ENCODE measurements at regions not wholly inside any gene's neighbourhood (a gene's known extent, or its start where the extent isn't known, plus 50 kb on each side); places are given as distances from the start of the nearest gene placed in this dataset.

DNA sequence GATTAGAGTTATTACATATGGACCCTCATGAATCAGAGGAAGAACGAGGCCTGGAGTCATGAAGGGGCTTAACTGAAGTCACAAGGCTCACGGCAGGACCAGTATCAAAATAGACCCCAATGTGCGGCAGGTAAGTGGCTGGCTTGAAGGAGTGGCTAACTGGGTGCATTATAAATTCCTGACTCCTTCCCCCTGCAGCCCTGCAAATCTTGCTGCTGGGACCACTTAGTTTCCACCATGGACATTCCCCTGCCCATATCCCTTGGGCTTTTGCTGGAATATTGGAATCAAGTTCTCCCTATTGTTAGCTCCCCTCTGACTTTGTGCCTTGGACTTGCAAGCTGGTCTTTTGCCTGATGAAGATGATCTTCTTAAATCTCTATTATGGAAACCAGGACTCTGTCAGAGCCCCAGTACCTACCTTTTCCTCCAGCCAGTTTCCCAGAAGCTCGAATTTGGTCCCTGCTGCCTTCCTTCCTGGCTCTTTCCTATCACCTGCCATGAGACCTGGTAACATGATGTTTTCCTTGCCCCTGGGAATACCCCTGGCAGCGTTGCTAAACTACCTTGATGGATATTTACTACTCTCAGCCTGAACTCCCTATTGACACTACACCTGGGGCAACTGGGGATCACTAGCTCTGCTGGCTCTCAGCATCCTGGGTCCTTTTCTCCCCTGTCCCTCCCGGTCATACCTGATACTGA, 156.0 kb upstream of the JUN start:
- H4K91ac ChIP-seq (ENCODE audit: low read depth, low read length), result no peak overlapping the region
- H4K8ac ChIP-seq (ENCODE audit: low read depth, low read length), result no peak overlapping the region
- no peak overlapping the region for H2BK12ac ChIP-seq (ENCODE audit: low read length)
- H2AFZ ChIP-seq (ENCODE audit: insufficient read depth, low read length, poor library complexity), result no peak overlapping the region
- no peaks in the 10 kb centered on the region for H3K79me1 ChIP-seq (ENCODE audit: low read length)
- H2BK120ac ChIP-seq (ENCODE audit: insufficient read depth, low read length, poor library complexity), result no peak overlapping the region
- H3K36me3 ChIP-seq (ENCODE audit: control insufficient read depth in 1 of 2, insufficient read depth in 2 of 2, low read length in 2 of 2), result no peaks in the 10 kb centered on the region
- no peak overlapping the region for H3K4me2 ChIP-seq (ENCODE audit: low read length)
- no peak overlapping the region for H3K27ac ChIP-seq (ENCODE audit: low read depth, low read length)
- WGBS (ENCODE audit: extremely low coverage, insufficient coverage, insufficient read length), result no CpG with 5 or more reads among the region's 6 CpGs
- H3K23ac ChIP-seq (ENCODE audit: low read length), result no peak overlapping the region
- H3K4me1 ChIP-seq (ENCODE audit: control insufficient read depth in 1 of 2, insufficient read depth in 2 of 2, low read length in 2 of 2), result no peaks in the 10 kb centered on the region
- H3K79me2 ChIP-seq (ENCODE audit: control insufficient read depth, insufficient read depth, low read length, poor library complexity), result no peaks in the 10 kb centered on the region
- H2AK5ac ChIP-seq (ENCODE audit: low read length), result no peak overlapping the region
- H3K9me3 ChIP-seq (ENCODE audit: insufficient read depth, low read depth, low read length), result no peaks in the 10 kb centered on the region
- H3K4me3 ChIP-seq (ENCODE audit: low read depth, low read length), result no peak overlapping the region
- no peaks in the 10 kb centered on the region for H3K27me3 ChIP-seq (ENCODE audit: insufficient read depth, low read length)
- DNase-seq, result no peak
- no peak overlapping the region for H3K14ac ChIP-seq (ENCODE audit: low read length)
- no peak overlapping the region for H3K9ac ChIP-seq (ENCODE audit: low read length)
- no peak overlapping the region for H4K12ac ChIP-seq (ENCODE audit: low read depth, low read length)
- no peak overlapping the region for H2BK5ac ChIP-seq (ENCODE audit: low read depth, low read length, poor library complexity)
- no peak overlapping the region for H3K18ac ChIP-seq (ENCODE audit: low read length)
- no peak overlapping the region for H3K4ac ChIP-seq (ENCODE audit: low read depth, low read length)

DNA sequence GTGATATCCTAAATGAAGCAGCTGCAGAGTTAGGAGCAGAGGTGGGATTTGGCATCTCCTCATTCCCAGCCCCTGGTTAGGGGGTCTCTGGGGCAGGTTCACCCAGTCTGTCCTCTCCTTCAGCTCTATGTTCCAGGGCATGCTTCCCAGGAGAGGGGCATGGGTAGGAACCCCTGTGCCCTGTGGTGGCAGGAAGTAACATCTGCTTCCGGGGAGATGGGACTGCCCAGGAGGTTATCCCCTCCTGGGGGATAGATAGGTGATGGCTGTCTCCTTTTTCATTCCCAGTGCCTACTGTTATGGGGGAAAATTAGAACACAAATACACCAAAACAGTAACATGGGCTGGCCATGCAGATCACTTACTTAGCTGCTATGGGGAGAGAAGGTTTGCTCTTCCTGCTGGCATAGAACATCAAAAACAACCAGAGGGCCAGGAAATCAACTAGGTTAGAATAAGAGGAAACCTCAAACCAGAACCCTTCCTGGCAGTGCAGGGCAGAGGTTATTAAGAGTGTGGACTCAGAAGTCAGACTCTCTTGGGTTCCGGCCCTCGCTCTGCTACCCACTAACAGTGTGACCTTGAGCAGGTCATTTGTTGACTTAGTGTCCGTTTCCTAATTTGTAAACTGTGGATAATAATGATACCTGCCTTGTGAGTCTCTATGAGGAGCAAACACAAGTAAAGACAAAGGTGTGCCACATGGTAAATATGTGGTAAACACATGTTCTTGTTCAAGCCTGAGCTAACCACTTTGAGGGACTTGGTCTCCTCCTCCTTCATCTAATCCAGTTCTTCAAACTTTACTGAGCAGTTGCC, 157.8 kb upstream of the JUN start:
- Histone ChIP-seq H4K8ac (ENCODE audit: low read depth, low read length) (no peak overlapping the region), H4K91ac (ENCODE audit: low read depth, low read length) (no peak overlapping the region), H3K27ac (ENCODE audit: low read depth, low read length) (no peak overlapping the region), H2BK5ac (ENCODE audit: low read depth, low read length, poor library complexity) (no peak overlapping the region), H2AFZ (ENCODE audit: insufficient read depth, low read length, poor library complexity) (no peak overlapping the region), H3K18ac (ENCODE audit: low read length) (no peak overlapping the region), H3K23ac (ENCODE audit: low read length) (no peak overlapping the region), H3K9me3 (ENCODE audit: insufficient read depth, low read depth, low read length) (no peaks in the 10 kb centered on the region), H2BK120ac (ENCODE audit: insufficient read depth, low read length, poor library complexity) (no peak overlapping the region), H3K4me1 (ENCODE audit: control insufficient read depth in 1 of 2, insufficient read depth in 2 of 2, low read length in 2 of 2) (no peaks in the 10 kb centered on the region), H3K79me1 (ENCODE audit: low read length) (no peaks in the 10 kb centered on the region), H3K4ac (ENCODE audit: low read depth, low read length) (no peak overlapping the region), H3K9ac (ENCODE audit: low read length) (no peak overlapping the region), H4K12ac (ENCODE audit: low read depth, low read length) (no peak overlapping the region), H2BK12ac (ENCODE audit: low read length) (no peak overlapping the region), H3K79me2 (ENCODE audit: control insufficient read depth, insufficient read depth, low read length, poor library complexity) (no peaks in the 10 kb centered on the region), H3K4me3 (ENCODE audit: low read depth, low read length) (no peak overlapping the region), H3K14ac (ENCODE audit: low read length) (no peak overlapping the region), H3K27me3 (ENCODE audit: insufficient read depth, low read length) (no peaks in the 10 kb centered on the region), H2AK5ac (ENCODE audit: low read length) (no peak overlapping the region), H3K4me2 (ENCODE audit: low read length) (no peak overlapping the region), H3K36me3 (ENCODE audit: control insufficient read depth in 1 of 2, insufficient read depth in 2 of 2, low read length in 2 of 2) (no peaks in the 10 kb centered on the region)
- no CpG with 5 or more reads among the region's 4 CpGs for WGBS (ENCODE audit: extremely low coverage, insufficient coverage, insufficient read length)
- DNase-seq, result no peak

DNA sequence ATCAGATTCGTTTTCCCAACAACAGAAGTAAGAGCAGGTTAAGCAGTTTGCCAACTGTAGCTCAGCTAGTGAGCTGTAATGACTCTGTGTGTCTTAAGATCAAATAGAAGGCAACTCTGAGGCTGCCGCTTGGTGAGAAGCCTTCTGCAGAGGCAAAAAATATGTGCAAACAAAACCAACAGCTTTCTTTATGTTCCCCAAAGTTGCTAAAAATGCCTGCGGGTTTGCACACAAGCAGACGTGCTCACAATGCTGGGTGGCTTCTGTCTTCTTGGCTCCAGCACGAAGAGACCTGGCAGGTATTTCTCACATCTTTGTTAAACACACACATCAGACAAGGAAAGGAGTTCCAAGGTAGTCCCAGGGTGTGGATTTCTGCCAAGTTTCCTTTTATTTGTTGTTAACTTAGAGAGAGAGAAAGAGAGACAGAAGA, 158.9 kb upstream of the JUN start:
- Histone ChIP-seq H3K79me2 (ENCODE audit: control insufficient read depth, insufficient read depth, low read length, poor library complexity) (no peaks in the 10 kb centered on the region), H3K4me1 (ENCODE audit: control insufficient read depth in 1 of 2, insufficient read depth in 2 of 2, low read length in 2 of 2) (no peaks in the 10 kb centered on the region), H3K79me1 (ENCODE audit: low read length) (no peaks in the 10 kb centered on the region), H3K9ac (ENCODE audit: low read length) (no peak overlapping the region), H2AK5ac (ENCODE audit: low read length) (no peak overlapping the region), H3K9me3 (ENCODE audit: insufficient read depth, low read depth, low read length) (no peaks in the 10 kb centered on the region), H2BK5ac (ENCODE audit: low read depth, low read length, poor library complexity) (no peak overlapping the region), H3K14ac (ENCODE audit: low read length) (no peak overlapping the region), H3K18ac (ENCODE audit: low read length) (no peak overlapping the region), H3K4me3 (ENCODE audit: low read depth, low read length) (no peak overlapping the region), H3K27ac (ENCODE audit: low read depth, low read length) (no peak overlapping the region), H3K23ac (ENCODE audit: low read length) (no peak overlapping the region), H4K8ac (ENCODE audit: low read depth, low read length) (no peak overlapping the region), H4K91ac (ENCODE audit: low read depth, low read length) (no peak overlapping the region), H2BK120ac (ENCODE audit: insufficient read depth, low read length, poor library complexity) (no peak overlapping the region), H2BK12ac (ENCODE audit: low read length) (no peak overlapping the region), H2AFZ (ENCODE audit: insufficient read depth, low read length, poor library complexity) (no peak overlapping the region), H3K4ac (ENCODE audit: low read depth, low read length) (no peak overlapping the region), H3K27me3 (ENCODE audit: insufficient read depth, low read length) (no peaks in the 10 kb centered on the region), H3K36me3 (ENCODE audit: control insufficient read depth in 1 of 2, insufficient read depth in 2 of 2, low read length in 2 of 2) (no peaks in the 10 kb centered on the region), H4K12ac (ENCODE audit: low read depth, low read length) (no peak overlapping the region), H3K4me2 (ENCODE audit: low read length) (no peak overlapping the region)
- DNase-seq, result no peak
- WGBS (ENCODE audit: extremely low coverage, insufficient coverage, insufficient read length), result no CpG with 5 or more reads among the region's 5 CpGs

DNA sequence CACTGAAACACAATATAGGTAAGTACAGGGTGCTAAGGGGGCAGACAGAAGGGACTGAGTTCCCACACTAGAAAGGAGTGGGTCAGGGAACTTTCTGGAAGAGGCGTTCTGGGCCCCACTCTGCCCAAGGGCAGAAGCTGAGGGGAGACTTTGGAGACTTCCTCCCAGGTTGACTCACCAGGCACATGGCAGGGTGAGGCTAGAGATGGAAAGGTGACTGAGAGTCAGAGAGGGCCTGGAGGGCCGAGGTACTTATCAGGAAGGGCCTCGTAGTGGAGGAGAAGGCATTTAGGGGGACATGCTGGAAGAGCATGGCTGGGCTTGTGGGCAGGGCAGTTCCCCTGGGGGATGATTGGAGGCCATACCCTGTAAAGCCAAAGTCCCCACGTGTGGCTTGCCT, 159.9 kb upstream of the JUN start:
- Histone ChIP-seq H2BK12ac (ENCODE audit: low read length) (no peak overlapping the region), H2BK120ac (ENCODE audit: insufficient read depth, low read length, poor library complexity) (no peak overlapping the region)
- no CpG with 5 or more reads among the region's 4 CpGs for WGBS (ENCODE audit: extremely low coverage, insufficient coverage, insufficient read length)

More for the DNA sequence above, 159.9 kb upstream of the JUN start:
- H2AK5ac ChIP-seq (ENCODE audit: low read length), result no peak overlapping the region
- no peak overlapping the region for H3K4ac ChIP-seq (ENCODE audit: low read depth, low read length)
- H3K9ac ChIP-seq (ENCODE audit: low read length), result no peak overlapping the region
- no peak overlapping the region for H3K27ac ChIP-seq (ENCODE audit: low read depth, low read length)
- no peaks in the 10 kb centered on the region for H3K27me3 ChIP-seq (ENCODE audit: insufficient read depth, low read length)
- H3K4me2 ChIP-seq (ENCODE audit: low read length), result no peak overlapping the region
- H3K4me3 ChIP-seq (ENCODE audit: low read depth, low read length), result no peak overlapping the region
- H3K9me3 ChIP-seq (ENCODE audit: insufficient read depth, low read depth, low read length), result no peaks in the 10 kb centered on the region
- no peak overlapping the region for H2AFZ ChIP-seq (ENCODE audit: insufficient read depth, low read length, poor library complexity)
- no peaks in the 10 kb centered on the region for H3K79me1 ChIP-seq (ENCODE audit: low read length)
- no peaks in the 10 kb centered on the region for H3K36me3 ChIP-seq (ENCODE audit: control insufficient read depth in 1 of 2, insufficient read depth in 2 of 2, low read length in 2 of 2)
- no peaks in the 10 kb centered on the region for H3K79me2 ChIP-seq (ENCODE audit: control insufficient read depth, insufficient read depth, low read length, poor library complexity)
- no peak overlapping the region for H3K14ac ChIP-seq (ENCODE audit: low read length)
- H4K12ac ChIP-seq (ENCODE audit: low read depth, low read length), result no peak overlapping the region
- H2BK5ac ChIP-seq (ENCODE audit: low read depth, low read length, poor library complexity), result no peak overlapping the region
- H4K91ac ChIP-seq (ENCODE audit: low read depth, low read length), result no peak overlapping the region
- DNase-seq, result no peak
- no peak overlapping the region for H3K23ac ChIP-seq (ENCODE audit: low read length)
- no peak overlapping the region for H3K18ac ChIP-seq (ENCODE audit: low read length)
- H4K8ac ChIP-seq (ENCODE audit: low read depth, low read length), result no peak overlapping the region
- no peaks in the 10 kb centered on the region for H3K4me1 ChIP-seq (ENCODE audit: control insufficient read depth in 1 of 2, insufficient read depth in 2 of 2, low read length in 2 of 2)

All from trophoblast cell (in vitro differentiated cells and primary cell).